Renal cortex interstitium (tissue), 11 donors: ENCODE measurements at regions not wholly inside any gene's neighbourhood (a gene's known extent, or its start where the extent isn't known, plus 50 kb on each side); places are given as distances from the start of the nearest gene placed in this dataset.

Experiments used
- DNase-seq, 11 donors: peaks; one replicate each; pipeline ENCODE4 v3.0.0-alpha.2; 2013; ENCODE audit warnings: low read depth in 9 of 11, low spot score in 4 of 11; ENCODE audit errors: extremely low read depth in 1 of 11

- no peak for DNase-seq
Measured at GRCh38 chr5:148012801-148013200, 51.0 kb upstream of the SPINK5 start.

GRCh38 chr5:148011398-148012137, 52.2 kb upstream of the SPINK5 start:
- no peak for DNase-seq

- no peak for DNase-seq
Measured at GRCh38 chr5:148005788-148006520, 57.8 kb upstream of the SPINK5 start.

DNA sequence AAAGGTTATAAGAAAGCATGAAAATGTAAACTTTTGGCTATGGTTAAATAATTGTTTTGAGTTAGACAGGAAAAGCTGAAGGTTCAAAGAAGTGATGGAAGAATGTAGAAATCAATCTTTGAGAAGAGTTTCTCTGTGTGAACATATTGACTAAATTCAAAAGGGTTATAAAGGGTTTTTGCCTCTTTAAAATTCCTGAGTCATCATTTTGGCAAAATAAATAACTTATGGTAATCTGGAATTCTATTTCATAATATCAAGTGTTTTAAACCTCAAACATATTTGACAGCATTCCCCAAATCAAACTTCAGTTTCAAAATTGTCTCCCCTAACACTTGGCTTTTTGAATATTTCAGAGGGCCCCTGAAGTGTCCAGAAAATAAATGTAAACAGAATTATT, 60.6 kb upstream of the SPINK5 start:
- DNase-seq = no peak

DNA sequence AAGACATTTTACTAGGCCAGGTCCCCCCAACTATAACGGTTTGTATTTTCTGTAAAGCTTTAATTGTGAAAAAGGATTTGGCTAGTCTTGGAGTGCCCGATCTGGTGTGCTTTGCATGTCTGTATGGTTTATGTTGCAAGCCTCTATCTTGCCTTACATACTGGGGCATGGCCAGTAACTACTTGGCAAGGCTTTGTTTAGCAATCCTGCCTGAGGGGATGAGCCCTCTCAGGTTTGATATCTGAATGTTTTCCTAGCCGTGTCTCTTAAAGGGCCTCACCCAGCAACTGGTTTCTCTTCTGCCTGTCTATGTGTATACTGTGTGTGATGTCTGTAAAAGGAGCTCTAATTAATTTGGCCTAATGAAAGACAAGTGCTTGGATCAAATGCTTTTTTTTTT, 61.3 kb upstream of the SPINK5 start:
- no peak for DNase-seq

DNA sequence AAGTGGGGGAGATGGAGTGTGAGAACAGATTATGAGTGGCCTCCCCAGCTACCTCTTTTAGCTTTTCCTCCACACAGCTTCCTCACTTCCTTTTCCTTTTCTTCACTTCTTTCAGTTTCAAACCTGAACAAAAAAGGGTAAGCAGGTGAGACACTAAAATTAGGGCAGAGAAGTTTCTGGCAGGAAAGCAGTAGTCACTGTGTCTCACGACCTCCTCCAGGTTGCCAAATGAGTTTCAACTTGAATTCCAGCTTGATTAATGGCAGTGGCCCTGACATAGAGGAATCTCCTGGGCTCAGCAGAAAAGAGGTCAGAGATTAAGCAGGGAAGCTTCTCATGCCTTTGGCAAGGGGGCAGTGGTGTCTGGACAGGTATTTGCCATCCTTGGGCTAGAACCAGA, 63.7 kb upstream of the SPINK5 start:
- no peak for DNase-seq

DNA sequence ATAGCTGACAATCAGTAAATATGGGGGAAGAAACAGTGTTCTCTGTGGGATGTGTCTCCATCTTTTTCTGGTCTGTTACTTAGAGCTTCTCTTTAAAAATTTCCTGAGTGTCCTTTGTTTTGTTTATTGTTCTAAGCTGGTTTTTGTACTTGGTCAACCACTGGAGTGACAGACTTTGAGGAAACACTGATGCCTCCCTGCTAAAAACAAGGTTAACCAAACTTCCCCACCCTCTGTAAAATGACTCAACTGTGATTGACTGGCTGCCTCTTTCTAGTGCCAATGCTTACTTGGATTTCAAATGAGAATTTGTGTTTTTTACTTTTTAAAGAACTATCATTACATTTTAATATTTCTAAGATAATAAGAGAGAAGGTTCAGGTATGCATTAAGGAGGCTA, 65.1 kb upstream of the SPINK5 start:
- DNase-seq = no peak

DNA sequence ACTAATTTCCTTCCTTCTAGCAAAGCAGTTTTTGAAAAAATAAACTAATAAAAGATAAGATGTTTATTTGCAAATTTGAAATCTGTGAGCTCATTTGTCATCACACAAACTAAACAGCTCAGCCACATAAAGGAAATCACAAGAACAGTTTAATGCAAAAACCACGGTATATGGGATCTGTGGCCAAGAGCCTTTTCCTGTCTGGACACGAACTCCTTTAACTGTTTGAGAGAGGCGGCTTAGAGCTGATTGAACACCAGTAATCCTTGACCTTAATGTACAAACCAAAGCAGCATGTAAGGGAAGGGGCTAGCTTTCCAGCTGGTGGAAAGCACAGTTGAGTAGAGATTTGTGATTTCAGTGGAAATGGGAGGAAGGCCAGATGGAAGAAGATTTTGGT, 66.3 kb upstream of the SPINK5 start:
- DNase-seq = peak in 3 of 11 donors; percentile 2 to 3 (median 2)

DNA sequence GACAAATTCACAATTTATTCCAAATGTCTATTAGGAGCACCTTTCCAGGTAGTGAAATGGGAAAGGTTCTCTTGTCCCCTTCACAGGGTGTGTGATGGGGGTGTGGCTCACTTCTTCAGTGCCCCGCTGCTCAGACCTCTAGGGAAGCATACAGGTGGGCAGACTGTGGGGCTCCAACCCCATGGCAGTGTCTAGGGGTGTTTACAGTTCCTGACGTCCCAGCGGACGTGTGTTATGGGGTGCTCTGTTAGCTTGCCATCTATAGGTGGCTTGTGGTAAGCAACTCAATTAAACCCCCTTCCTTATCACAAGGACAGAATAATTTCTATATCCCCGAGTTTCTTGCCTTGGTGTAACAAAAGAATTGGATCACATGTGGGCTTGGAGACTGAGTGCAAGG, 67.4 kb upstream of the SPINK5 start:
- no peak for DNase-seq

GRCh38 chr5:147995846-147996245, 67.9 kb upstream of the SPINK5 start:
- no peak for DNase-seq

- DNase-seq = no peak
Measured at GRCh38 chr5:147989994-147990393, 73.8 kb upstream of the SPINK5 start.

- DNase-seq = no peak
Measured at GRCh38 chr5:147989239-147989638, 74.5 kb upstream of the SPINK5 start.

GRCh38 chr5:147986134-147986757, 77.5 kb upstream of the SPINK5 start:
- no peak for DNase-seq

GRCh38 chr5:147985608-147986007, 78.2 kb upstream of the SPINK5 start:
- DNase-seq = no peak

- DNase-seq = no peak
Measured at GRCh38 chr5:147983742-147984141, 77.4 kb upstream of the C5orf46 start.

GRCh38 chr5:147981074-147981473, 74.7 kb upstream of the C5orf46 start:
- no peak for DNase-seq

DNA sequence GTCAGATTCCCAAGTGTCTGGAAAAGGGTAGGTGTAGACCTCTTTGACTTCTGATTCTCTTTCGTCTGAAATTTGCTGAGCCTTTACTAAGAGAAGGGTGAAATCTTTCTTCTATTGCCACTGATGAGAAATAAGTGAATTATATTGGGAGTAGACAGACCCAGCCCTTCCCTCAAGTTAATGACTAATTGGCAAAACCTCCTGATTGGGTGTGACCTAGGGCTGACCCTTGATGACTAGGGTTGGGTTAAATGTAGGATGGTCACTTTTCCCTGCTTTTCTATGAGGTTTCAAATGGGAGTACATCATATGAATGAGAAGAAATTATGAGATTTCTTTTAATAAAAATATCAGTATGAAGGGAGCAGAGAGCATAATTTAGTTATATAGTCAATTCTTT, 73.4 kb upstream of the C5orf46 start:
- DNase-seq = no peak

DNA sequence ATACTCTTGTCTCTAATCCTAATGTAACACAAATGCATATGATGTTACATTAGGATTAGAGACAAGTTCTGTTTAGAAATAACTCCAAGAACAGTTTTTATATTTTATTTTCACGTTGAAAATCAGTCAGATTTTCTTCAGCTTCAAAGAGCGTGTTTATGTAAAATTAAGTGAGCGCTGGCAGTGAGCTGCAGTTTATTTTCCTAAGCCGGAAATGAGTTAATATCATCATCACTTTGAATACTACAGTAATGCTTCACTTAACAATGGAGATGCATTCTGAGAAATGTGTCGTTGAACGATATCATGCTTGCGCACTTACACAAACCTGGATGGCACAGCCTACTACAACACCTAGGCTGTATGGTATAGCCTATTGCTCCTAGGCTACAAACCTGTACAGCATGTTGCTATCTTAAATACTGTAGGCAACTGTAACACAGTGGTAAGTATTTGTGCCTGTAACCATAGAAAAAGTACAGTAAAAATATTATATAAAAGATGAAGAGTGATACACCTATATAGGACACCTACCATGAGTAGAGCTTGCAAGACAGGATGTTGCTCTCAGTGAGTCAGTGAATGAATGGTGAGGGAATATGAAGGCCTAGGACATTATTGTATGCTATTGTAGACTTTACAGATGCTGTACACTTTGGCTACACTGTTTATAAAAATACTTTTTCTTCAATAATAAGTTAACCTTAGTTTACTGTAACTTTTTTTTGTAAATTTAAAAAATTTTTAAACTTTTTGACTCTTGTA, 65.9 kb upstream of the C5orf46 start:
- DNase-seq = no peak

- DNase-seq = no peak
Measured at GRCh38 chr5:147971472-147971871, 65.1 kb upstream of the C5orf46 start.

DNA sequence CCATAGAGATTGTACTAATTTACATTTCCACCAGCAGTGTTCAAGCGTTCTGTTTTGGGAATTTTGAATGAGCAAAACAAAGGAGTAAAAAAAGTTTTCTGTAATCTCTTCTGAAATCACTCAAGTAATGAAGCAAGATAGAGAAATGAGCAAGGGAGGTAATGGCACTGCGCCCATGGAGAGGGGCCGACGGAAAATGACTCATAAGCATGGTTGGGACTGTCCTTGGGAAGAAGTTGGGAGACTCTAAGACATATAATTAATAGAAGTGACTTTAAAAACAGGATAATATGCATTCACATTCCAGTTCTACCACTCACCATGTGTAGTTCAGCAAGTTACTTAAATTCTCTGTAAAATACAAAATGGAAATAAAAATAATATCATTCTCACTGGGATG, 62.5 kb upstream of the C5orf46 start:
- DNase-seq = no peak
